ENCODE measurements at regions not wholly inside any gene's neighbourhood (a gene's known extent, or its start where the extent isn't known, plus 50 kb on each side); places are given as distances from the start of the nearest gene placed in this dataset.
"Not testable (repeated sequence)": the region's sequence is repeated elsewhere in the genome, so short reads cannot be mapped to it uniquely, and the experiment has no call there.

DNA sequence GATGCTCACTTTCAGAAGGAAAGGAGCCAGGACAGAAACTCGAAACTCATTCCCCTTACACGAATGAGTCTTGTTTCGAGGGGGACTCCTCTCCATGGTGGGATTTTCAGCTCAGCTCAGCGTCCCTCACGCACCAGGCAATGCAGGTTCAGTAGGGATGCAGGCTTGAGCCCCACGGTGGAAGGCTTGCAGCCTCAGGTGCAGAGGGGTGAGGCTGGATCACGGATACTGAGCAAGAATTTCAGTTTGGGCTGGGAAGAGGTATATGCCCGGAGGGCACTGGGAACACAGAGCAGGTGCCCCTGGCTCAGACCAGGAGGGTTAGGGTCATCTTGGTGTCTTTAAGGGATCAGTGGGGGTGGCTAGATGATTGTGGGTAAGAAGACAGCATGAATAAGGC lies 344.9 kb upstream of the TNRC6C start:
- CTCF ChIA-PET = no interaction called here
- no peaks in the 10 kb centered on the region for H3K36me3 Mint-ChIP-seq (ENCODE audit: low read depth)
- no peak overlapping the region for H3K4me3 Mint-ChIP-seq
- no peak overlapping the region for H3K27ac Mint-ChIP-seq
- no peak for DNase-seq
- H3K27me3 Mint-ChIP-seq (ENCODE audit: low read depth) = no peaks in the 10 kb centered on the region
- intact Hi-C loops (cut with micrococcal nuclease) = no loop called here
- no peaks in the 10 kb centered on the region for H3K9me3 Mint-ChIP-seq
- peaks cover 34% of the 10 kb centered on the region for H3K4me1 Mint-ChIP-seq (ENCODE audit: low read depth)

GRCh38 chr17:77615703-77616253 lies 342.7 kb upstream of the TNRC6C start:
- no peak overlapping the region for H3K4me3 Mint-ChIP-seq
- H3K27ac Mint-ChIP-seq = no peak overlapping the region
- H3K4me1 Mint-ChIP-seq (ENCODE audit: low read depth) = peaks cover 20% of the 10 kb centered on the region
- H3K27me3 Mint-ChIP-seq (ENCODE audit: low read depth) = no peaks in the 10 kb centered on the region
- DNase-seq = no peak
- intact Hi-C loops (cut with micrococcal nuclease) = no loop called here
- no peaks in the 10 kb centered on the region for H3K36me3 Mint-ChIP-seq (ENCODE audit: low read depth)
- peaks cover 8% of the 10 kb centered on the region for H3K9me3 Mint-ChIP-seq
- CTCF ChIA-PET = no interaction called here

GRCh38 chr17:77616254-77616731 lies 342.2 kb upstream of the TNRC6C start:
- Mint-ChIP-seq H3K4me1 (ENCODE audit: low read depth) (peaks cover 15% of the 10 kb centered on the region), H3K36me3 (ENCODE audit: low read depth) (no peaks in the 10 kb centered on the region), H3K27ac (no peak overlapping the region), H3K4me3 (no peak overlapping the region), H3K9me3 (peaks cover 9% of the 10 kb centered on the region), H3K27me3 (ENCODE audit: low read depth) (no peaks in the 10 kb centered on the region)
- CTCF ChIA-PET = no interaction called here
- intact Hi-C loops (cut with micrococcal nuclease) = no loop called here
- DNase-seq = no peak

GRCh38 chr17:77617516-77617915 lies 341.0 kb upstream of the TNRC6C start:
- H3K4me1 Mint-ChIP-seq (ENCODE audit: low read depth) = peaks cover 11% of the 10 kb centered on the region
- H3K9me3 Mint-ChIP-seq = peaks cover 9% of the 10 kb centered on the region
- H3K36me3 Mint-ChIP-seq (ENCODE audit: low read depth) = no peaks in the 10 kb centered on the region
- H3K4me3 Mint-ChIP-seq = no peak overlapping the region
- H3K27me3 Mint-ChIP-seq (ENCODE audit: low read depth) = no peaks in the 10 kb centered on the region
- no peak for DNase-seq
- no peak overlapping the region for H3K27ac Mint-ChIP-seq
- CTCF ChIA-PET = interaction anchor here (0.6 kb wide), 1 partner anchor 445 kb away, joined by 3 read pairs; no protein-coding TSS in a partner anchor
- intact Hi-C loops (cut with micrococcal nuclease) = no loop called here

DNA sequence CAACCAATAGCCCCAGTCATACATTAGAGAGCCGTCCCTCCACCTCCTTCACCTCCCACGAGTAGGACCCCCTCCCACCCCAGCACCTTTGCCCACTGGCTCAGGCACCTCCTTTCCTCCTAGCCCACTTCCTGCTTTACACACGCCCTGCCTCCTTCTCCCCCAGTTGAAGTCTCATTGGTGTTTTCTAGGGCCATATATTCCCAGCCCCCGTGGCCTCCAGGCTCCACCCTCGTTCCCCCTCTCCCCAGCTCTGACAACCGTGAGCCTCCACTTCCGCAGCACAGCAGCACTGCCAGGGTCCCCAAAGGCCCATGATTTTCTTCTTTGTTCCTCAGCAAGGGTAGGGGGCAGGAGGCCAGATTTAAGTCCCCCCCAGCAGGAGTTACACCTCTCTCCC lies 340.3 kb upstream of the TNRC6C start:
- H3K4me1 Mint-ChIP-seq (ENCODE audit: low read depth) = peaks cover 11% of the 10 kb centered on the region
- no peak overlapping the region for H3K27ac Mint-ChIP-seq
- H3K4me3 Mint-ChIP-seq = no peak overlapping the region
- peaks cover 9% of the 10 kb centered on the region for H3K9me3 Mint-ChIP-seq
- intact Hi-C loops (cut with micrococcal nuclease) = no loop called here
- no peaks in the 10 kb centered on the region for H3K36me3 Mint-ChIP-seq (ENCODE audit: low read depth)
- CTCF ChIA-PET = interaction anchor here (0.6 kb wide), 2 partner anchors 359 to 445 kb away, joined by 3 read pairs; no protein-coding TSS in a partner anchor
- no peak for DNase-seq
- no peaks in the 10 kb centered on the region for H3K27me3 Mint-ChIP-seq (ENCODE audit: low read depth)

GRCh38 chr17:77618731-77619130 lies 339.8 kb upstream of the TNRC6C start:
- H3K4me1 Mint-ChIP-seq (ENCODE audit: low read depth) = peaks cover 11% of the 10 kb centered on the region
- H3K36me3 Mint-ChIP-seq (ENCODE audit: low read depth) = no peaks in the 10 kb centered on the region
- CTCF ChIA-PET = interaction anchor here (0.6 kb wide), 1 partner anchor 359 kb away, joined by 3 read pairs; no protein-coding TSS in a partner anchor
- H3K27ac Mint-ChIP-seq = no peak overlapping the region
- no peak overlapping the region for H3K4me3 Mint-ChIP-seq
- no peak for DNase-seq
- H3K9me3 Mint-ChIP-seq = peaks cover 9% of the 10 kb centered on the region
- intact Hi-C loops (cut with micrococcal nuclease) = no loop called here
- H3K27me3 Mint-ChIP-seq (ENCODE audit: low read depth) = no peaks in the 10 kb centered on the region

- intact Hi-C loops (cut with micrococcal nuclease) = no loop called here
- Mint-ChIP-seq H3K36me3 (ENCODE audit: low read depth) (no peaks in the 10 kb centered on the region), H3K27ac (no peak overlapping the region), H3K27me3 (ENCODE audit: low read depth) (no peaks in the 10 kb centered on the region), H3K9me3 (peaks cover 9% of the 10 kb centered on the region), H3K4me1 (ENCODE audit: low read depth) (peaks cover 11% of the 10 kb centered on the region), H3K4me3 (no peak overlapping the region)
- DNase-seq = no peak
- CTCF ChIA-PET = interaction anchor here (0.6 kb wide), 1 partner anchor 108 kb away, joined by 4 read pairs; no protein-coding TSS in a partner anchor
These were observed 339.2 kb upstream of the TNRC6C start for GRCh38 chr17:77619326-77619725.

- H3K4me3 Mint-ChIP-seq = no peak overlapping the region
- H3K4me1 Mint-ChIP-seq (ENCODE audit: low read depth) = peaks cover 11% of the 10 kb centered on the region
- intact Hi-C loops (cut with micrococcal nuclease) = no loop called here
- H3K9me3 Mint-ChIP-seq = peaks cover 9% of the 10 kb centered on the region
- no peak overlapping the region for H3K27ac Mint-ChIP-seq
- no peaks in the 10 kb centered on the region for H3K27me3 Mint-ChIP-seq (ENCODE audit: low read depth)
- DNase-seq = no peak
- CTCF ChIA-PET = interaction anchor here (0.6 kb wide), 1 partner anchor 107 kb away, joined by 4 read pairs; no protein-coding TSS in a partner anchor
- H3K36me3 Mint-ChIP-seq (ENCODE audit: low read depth) = no peaks in the 10 kb centered on the region
These were observed 338.7 kb upstream of the TNRC6C start for GRCh38 chr17:77619851-77620250.

GRCh38 chr17:77620282-77620681 lies 338.2 kb upstream of the TNRC6C start:
- Mint-ChIP-seq H3K27ac (no peak overlapping the region), H3K27me3 (ENCODE audit: low read depth) (no peaks in the 10 kb centered on the region), H3K4me3 (no peak overlapping the region), H3K36me3 (ENCODE audit: low read depth) (no peaks in the 10 kb centered on the region), H3K9me3 (peaks cover 9% of the 10 kb centered on the region), H3K4me1 (ENCODE audit: low read depth) (peaks cover 11% of the 10 kb centered on the region)
- CTCF ChIA-PET = no interaction called here
- intact Hi-C loops (cut with micrococcal nuclease) = no loop called here
- no peak for DNase-seq

DNA sequence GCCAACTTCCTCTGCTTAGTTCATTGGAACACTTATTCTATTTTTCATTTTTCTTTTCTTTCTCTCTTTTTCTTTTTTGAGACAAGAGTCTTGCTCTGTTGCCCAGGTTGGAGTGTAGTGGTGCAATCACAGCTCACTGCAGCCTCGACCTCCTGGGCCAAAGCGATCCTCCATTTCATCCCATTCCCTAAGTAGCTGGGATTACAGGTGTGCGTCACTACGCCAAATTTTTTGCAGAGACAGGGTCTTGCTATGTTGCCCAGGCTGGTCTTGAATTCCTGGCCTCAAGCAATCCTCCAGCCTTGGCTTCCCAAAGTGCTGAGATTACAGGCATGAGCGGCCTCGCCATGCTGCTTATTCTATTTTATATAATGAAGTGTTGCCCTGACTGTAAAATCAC lies 336.4 kb upstream of the TNRC6C start:
- H3K27ac Mint-ChIP-seq; DNase-seq; intact Hi-C loops (cut with micrococcal nuclease); H3K4me3 Mint-ChIP-seq; H3K27me3 Mint-ChIP-seq (ENCODE audit: low read depth); H3K36me3 Mint-ChIP-seq (ENCODE audit: low read depth); CTCF ChIA-PET: not testable (repeated sequence)
- peaks cover 11% of the 10 kb centered on the region for H3K4me1 Mint-ChIP-seq (ENCODE audit: low read depth)
- H3K9me3 Mint-ChIP-seq = peaks cover 13% of the 10 kb centered on the region

DNA sequence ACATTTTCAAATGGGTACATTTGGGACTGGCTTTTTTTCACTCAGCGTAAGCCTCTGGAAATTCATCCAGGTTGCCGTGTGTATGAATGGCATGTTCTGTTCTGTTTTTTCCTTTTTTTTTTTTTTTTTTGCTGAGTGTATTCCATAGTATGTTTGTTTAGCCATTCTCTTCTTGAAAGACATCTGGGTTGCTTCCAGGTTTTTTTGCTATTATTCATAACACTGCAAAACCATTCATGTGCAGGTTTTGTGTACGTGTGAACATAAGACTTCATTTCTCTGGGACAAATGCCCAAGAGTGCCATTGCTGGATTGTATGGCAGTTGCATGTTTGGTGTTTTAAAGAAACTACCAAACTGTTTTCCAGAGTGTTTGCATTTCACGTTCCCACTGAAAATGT lies 335.9 kb upstream of the TNRC6C start:
- no peaks in the 10 kb centered on the region for H3K36me3 Mint-ChIP-seq (ENCODE audit: low read depth)
- intact Hi-C loops (cut with micrococcal nuclease) = no loop called here
- peaks cover 18% of the 10 kb centered on the region for H3K9me3 Mint-ChIP-seq
- CTCF ChIA-PET = no interaction called here
- H3K27me3 Mint-ChIP-seq (ENCODE audit: low read depth) = no peaks in the 10 kb centered on the region
- H3K4me1 Mint-ChIP-seq (ENCODE audit: low read depth) = peaks cover 11% of the 10 kb centered on the region
- no peak overlapping the region for H3K27ac Mint-ChIP-seq
- H3K4me3 Mint-ChIP-seq = no peak overlapping the region
- DNase-seq = no peak

- H3K27ac Mint-ChIP-seq; intact Hi-C loops (cut with micrococcal nuclease); H3K4me1 Mint-ChIP-seq (ENCODE audit: low read depth); H3K36me3 Mint-ChIP-seq (ENCODE audit: low read depth); H3K4me3 Mint-ChIP-seq; DNase-seq; CTCF ChIA-PET; H3K27me3 Mint-ChIP-seq (ENCODE audit: low read depth): not testable (repeated sequence)
- peaks cover 22% of the 10 kb centered on the region for H3K9me3 Mint-ChIP-seq
These were observed 335.2 kb upstream of the TNRC6C start for GRCh38 chr17:77623321-77623720.

GRCh38 chr17:77628035-77628434 lies 330.5 kb upstream of the TNRC6C start:
- Mint-ChIP-seq H3K9me3 (peaks cover 13% of the 10 kb centered on the region), H3K27ac (no peak overlapping the region), H3K4me3 (no peak overlapping the region), H3K4me1 (ENCODE audit: low read depth) (no peaks in the 10 kb centered on the region), H3K36me3 (ENCODE audit: low read depth) (peaks cover 2% of the 10 kb centered on the region), H3K27me3 (ENCODE audit: low read depth) (no peaks in the 10 kb centered on the region)
- no peak for DNase-seq
- CTCF ChIA-PET = no interaction called here
- intact Hi-C loops (cut with micrococcal nuclease) = no loop called here

Measured in activated naive CD4-positive, alpha-beta T cell treated with anti-CD3 and anti-CD28 coated beads for 36 hours (primary cell).